ENCODE measurements at regions not wholly inside any gene's neighbourhood (a gene's known extent, or its start where the extent isn't known, plus 50 kb on each side); places are given as distances from the start of the nearest gene placed in this dataset.

GRCh38 chr1:229047161-229047839, 223.6 kb upstream of the RAB4A start:
- TF ChIP-seq CTCF (IDR thresholded peaks at IDR 0.05; ENCODE audit: poor library complexity) (no peak), EZH2 (IDR thresholded peaks at IDR 0.05; ENCODE audit: borderline replicate concordance) (no peak)

All from hepatocyte (in vitro differentiated cells).